HG03565 (cell line): ENCODE measurements at regions not wholly inside any gene's neighbourhood (a gene's known extent, or its start where the extent isn't known, plus 50 kb on each side); places are given as distances from the start of the nearest gene placed in this dataset.

Source experiments
- ATAC-seq: cut with Tn5 transposase; IDR thresholded peaks from one replicate; pipeline ENCODE4 v1.9.1; 2021; ENCODE audit warnings: mild to moderate bottlenecking, moderate library complexity; ENCODE audit not compliant: unreplicated experiment

DNA sequence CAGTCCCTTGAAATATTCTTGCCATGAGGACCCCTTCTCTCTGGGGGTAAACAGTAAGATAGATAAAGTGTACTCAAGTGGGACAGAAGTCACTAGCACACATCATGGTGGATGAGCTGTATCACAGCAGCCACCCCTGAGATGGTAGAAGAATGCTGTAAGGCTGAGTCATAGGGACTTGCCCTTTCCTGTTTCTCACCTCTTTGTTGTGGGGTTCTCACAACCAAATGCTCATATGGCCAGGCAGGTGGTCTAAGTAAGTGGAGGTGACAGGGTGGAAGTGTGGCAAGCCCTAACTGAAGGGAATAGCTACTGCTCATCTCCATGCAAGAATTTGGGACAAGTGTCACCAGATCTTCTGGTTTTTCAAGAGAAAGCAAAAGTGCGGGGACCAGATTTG lies 202.7 kb upstream of the SLC14A2 start:
- ATAC-seq: no peak

DNA sequence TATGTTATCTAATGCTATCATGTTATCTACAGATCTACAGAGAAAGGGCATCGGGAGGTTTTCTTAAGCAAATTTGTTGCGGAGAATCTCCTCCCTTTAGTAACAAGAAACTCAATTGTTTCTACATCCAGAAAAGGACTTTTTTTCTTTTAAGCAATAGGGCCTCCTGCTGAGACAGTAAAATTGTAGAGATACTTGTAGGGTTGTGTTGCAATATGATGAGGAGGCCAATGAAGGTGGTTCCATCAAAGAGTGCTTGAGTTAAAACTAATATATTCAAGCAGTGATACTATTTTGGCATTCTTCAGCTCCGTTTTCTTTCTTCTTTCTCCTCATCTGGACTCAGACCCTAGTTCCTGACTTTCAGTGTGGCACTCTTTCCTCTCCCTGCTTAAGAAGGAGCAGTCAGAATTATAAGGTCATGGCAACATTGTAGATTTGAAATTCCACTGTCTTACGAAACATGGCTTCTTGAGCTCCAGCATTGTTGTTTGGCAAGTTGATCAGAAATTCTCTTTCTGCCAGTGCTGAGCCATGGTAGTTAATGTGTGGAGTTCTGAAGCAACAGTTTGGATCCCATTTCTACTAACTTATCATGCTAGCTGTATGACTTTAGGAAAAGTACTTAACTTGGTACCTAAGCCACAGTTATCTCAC lies 202.0 kb upstream of the SLC14A2 start:
- no peak for ATAC-seq

DNA sequence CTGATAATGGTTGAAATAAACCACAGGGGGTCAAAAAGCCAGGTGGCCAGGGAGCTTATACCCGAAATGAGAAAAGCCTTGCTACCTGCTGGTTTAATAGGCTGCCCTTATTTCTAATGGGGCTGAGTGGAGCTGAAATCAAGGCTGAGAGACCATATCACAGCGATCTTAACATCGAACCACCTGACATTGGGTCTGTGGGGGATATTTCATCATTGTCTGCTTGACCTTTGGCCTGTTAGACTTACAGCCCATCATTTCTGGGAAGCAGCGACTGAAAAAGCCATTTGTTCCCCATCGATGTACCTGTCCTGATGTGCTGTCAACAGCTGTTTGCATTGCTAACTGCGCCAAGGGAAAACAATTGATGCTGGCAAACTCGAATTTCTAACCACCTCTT lies 199.7 kb upstream of the SLC14A2 start:
- ATAC-seq: no peak

DNA sequence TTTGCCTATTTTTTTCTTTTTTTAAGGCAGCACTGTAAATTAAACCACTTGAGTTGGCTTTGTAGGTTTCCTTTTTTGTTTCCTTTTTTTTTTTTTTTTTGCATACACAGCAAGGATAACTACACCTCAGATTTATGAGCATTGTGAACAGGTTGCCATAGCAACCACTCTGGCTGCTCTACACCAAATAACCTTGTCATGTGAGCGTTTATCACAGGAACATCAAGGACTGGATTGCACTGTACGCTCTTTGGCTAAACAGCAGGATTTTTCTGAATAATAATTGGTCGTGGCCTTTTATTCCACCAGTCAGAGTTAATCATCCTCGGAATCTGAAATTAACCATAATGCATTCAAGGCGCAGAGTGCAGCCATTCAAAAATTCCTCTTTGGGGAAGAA lies 199.1 kb upstream of the SLC14A2 start:
- ATAC-seq: no peak

DNA sequence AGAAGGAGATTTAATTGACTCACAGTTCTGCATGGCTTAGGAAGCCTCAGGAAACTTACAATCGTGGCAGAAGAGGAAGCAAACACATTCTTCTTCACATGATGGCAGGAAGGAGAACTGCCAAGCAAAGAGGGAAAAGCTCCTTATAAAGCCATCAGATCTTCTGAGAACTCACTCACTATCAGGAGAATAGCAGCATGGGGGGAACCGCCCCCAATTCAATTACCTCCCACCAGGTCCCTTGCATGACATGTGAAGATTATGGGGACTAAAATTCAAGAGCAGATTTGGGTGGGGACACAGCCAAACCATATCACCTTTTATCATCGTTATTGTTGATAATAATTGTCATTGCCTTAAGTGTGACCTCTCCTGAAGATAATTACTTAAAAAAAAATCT lies 197.9 kb upstream of the SLC14A2 start:
- ATAC-seq: no peak

DNA sequence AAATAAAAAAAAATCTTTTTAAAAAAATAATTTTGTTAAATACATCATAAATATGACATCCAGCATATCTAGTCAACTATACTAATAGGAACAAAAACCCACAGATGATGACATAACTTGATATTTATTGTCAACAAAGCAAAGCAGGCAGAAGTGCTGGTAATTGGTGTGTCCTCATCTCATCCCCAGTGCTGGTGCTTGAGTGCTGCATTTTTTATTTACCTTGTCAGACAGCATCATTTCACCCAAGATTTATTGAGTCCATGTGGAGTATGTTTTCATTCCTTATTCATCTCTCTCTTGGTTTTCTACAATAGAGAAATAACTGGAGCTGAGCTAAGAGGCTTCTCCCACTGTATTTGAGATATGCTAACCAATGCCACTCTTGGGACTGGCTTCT lies 191.6 kb upstream of the SLC14A2 start:
- ATAC-seq: no peak

DNA sequence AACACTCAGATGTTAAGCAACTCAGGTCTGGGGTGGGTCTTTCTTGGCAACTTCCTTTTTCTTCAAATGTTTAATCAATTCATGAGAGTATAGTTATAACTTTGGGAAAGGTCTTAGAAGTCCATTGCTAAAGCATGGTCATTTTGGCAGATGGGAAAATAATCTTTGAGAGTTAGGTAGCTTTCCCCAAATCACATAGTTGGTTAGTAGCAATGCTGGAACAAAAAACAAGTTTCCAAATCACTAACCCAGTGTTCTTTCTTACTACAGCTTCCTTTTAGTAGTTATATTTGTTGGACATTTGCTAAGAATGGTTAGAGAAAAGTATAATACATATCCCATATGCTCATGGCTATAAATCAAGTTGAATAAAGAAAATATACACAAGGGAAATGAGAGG lies 185.2 kb upstream of the SLC14A2 start:
- ATAC-seq: no peak

DNA sequence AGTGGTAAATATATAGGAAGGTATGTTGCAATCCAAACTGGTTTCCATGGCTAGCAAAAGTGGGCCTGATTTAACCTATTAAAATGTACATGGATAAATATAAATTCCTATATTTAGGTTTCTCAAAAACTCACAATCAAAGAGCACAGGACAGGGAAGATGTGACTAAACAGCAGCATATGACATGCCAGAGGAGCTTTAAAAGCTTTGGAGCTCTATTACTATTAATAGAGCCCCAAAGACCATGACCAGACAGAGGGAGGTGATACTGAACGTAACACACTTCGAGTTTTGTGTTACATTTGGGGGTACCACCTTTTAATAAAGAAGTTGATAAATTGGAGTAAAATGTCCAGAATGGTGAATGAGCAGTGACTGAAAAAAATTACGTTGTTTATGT lies 179.5 kb upstream of the SLC14A2 start:
- no peak for ATAC-seq

DNA sequence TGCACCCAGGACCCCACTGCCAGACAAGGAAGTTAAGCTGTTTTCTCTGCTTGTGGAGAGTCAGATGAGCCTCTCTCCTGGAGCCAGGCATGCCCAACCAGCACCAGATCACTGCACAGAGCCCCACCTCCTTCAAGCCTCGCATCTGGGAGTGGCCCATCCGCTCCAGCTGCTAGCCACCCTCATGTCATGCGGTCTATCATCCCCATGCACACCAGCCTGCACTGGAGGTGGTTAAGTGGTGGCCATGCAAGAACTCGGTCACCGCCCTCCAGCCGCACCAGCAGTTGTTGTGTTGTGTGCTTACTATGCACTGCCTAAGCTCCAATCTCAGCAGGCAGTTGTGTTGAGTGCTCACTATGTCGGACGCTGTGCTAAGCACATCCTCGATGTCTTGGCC lies 177.9 kb upstream of the SLC14A2 start:
- ATAC-seq: no peak

DNA sequence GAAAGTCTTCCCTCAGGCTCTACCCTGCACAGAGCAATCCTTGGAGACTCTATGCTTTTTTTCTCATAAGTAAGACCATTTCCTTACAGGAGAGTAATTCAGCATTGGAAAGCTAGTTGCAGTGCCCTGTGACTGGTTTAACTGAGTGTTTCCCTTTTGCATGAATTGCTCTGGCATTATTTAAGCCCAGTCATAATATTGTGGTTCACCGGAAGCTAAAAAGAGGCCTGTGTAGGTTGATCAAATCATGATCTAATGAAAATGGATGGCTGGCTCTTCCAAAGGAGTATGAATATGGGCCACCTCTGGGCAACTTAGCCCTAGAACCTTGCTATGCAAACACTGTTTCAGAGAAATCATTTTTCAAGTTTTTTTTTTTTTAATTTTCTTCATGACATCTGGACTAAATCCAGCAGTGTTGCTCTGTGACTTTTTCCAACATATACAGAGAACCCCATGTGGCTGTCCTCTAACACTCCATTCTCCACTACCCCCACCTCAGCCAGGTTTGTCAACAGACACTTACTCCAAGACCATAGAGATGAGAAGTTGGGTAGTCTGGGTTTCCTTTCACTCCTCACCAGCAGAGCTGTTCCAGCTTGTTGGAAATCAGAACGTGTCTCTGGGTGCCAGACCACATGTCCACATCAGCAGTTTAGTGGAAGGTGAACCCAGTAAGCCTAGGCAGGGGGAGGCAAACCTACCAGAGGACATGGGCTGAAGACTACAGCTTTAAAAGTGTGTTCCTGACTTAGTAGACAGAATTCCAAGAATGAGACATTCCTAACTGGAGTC lies 175.2 kb upstream of the SLC14A2 start:
- no peak for ATAC-seq

DNA sequence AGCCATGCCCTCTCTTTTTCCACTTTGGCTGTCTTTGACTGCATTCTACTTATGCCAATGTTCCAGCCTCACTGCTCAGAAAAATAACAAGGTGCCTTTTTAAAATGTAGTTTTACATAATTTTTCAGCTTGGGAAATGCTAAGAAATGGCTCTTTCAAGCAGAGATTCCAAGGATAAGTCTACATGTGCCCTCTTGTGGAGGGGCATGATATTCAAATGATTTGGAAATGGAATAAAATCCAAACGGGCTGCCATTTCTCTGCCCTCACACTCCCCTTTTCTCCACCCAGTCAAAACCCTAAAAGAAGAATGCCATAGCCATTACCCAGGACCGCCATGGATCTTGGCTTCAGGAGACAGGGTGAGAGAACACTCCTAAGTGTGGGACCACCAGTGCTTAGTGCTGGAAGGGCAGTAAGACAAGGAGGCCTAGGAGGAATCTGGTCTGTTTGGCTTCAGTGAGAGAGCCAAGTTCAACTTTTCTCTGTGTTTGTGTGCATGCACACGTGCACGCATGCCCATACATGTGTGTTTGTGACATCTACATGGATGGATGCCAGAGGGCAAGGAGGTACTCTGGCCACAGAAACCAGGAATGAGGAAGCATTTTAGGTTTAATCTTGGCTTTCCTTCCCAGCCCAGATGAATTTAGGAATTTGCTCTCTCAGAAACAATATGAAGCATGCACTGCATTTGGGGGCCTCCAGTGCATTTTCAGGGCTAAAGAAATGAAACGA lies 174.0 kb upstream of the SLC14A2 start:
- ATAC-seq: no peak

DNA sequence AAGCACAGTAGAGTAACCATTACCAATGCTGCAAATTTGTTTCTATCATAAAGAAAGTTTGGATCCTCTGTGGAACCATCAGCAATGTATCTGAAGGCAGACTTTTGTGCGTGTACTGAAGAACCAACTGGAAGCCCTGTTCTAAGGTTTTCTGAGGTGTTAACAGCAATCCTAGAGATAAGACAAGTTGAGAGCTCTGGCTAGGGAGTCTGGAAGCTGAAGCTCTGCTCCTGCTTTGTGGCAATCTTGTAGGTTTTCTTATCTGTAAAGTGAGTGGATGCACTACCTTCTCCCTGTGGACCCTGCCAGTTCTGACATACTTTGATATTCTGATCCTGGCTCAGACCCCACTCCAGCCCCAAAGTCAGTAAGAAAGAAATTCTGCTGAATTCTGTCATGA lies 171.2 kb upstream of the SLC14A2 start:
- ATAC-seq: no peak

DNA sequence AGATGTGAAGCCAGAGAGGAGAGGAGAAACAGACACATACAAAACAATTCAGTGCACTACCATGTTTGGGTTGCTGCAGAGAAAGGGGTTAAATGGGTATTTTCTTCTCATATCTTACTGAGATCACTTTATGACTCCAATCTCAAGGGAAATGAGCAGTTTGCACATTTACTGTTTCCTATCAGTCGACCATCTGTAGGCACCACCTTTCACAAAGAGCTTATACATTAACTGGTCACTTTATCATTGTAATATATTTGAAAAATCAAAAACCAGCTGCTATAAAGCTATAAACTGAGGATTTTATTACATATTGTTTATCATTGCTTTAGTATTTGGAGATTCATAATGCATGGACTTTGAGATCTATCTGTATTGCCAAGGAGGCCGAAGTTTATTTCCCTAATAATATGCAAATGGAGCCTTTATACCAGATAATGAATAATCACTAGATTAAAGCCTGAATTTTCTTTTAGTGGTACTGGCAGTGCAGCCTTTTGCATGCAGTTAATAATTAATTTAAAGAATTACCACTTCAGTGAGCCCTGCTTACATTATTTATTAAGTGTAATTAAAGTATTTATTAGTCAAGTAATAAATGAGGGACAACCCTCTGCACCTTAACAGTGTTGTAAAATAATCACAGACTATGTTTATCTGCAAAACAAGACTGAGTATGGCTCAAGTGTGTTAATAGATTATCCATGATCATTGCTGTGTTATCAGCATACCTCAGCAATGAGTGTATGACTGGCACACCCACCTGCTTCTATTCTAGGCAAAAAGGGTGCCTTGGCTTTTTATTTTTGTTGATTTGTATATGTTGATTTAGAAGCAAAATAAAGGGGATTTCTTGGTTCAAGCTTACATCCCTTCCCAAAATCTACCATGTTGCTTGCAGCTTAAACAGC lies 167.7 kb upstream of the SLC14A2 start:
- no peak for ATAC-seq

DNA sequence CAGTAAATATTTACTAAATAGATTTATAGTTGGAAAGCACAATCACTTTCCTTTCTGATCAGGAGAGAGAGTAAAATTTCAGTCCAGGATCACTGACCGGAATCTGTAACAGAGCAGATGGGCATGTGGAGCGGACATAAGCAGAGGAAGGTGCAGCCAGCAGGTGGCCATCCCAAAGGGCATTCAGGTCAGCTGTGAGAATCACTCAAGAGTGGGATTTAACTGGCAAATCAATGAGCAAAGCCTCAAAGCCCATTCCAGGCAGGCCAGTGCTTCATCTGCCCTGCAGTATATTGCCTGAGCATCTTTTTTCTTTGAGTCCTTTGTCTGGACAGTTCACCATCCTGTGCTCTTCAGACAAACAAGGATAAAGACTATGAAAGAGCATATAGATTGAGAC lies 166.4 kb upstream of the SLC14A2 start:
- no peak for ATAC-seq

DNA sequence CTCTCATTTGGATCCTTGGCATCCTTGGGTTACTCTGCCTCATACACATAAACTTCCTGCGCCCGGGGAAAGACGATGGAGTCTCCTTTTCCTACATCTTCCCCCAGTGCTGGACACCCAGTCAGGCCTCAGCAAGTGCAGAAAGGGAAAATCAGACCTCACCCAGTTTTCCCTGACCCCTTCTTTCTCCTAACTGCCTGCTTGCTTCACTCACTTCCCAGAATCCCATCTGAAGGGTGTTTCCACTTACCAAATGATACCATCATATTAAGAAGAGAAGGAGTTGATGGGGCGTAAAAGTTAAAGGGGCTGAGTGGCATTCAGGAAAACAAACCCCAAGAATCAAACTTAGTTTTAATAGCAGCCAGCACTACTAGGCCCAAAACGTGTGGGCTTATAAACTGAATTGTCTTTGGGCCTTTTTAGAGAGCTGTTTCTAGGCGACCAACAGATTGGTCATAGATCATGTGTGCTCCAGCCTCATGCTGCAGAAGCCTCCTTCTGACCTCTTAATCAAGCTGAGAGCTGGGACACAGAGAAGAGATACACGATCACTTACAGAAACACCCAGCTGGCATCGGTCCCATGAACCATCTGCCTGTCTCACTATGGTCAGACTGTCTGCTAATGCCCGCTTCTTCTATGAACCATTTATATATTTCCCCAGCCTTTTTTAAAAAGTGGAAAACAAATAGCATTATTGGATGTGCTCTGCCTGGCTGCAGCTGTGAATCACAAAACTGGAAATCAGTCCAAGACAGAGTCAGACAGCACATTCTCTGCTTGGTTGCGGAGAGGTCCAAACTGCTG lies 165.7 kb upstream of the SLC14A2 start:
- ATAC-seq: no peak

DNA sequence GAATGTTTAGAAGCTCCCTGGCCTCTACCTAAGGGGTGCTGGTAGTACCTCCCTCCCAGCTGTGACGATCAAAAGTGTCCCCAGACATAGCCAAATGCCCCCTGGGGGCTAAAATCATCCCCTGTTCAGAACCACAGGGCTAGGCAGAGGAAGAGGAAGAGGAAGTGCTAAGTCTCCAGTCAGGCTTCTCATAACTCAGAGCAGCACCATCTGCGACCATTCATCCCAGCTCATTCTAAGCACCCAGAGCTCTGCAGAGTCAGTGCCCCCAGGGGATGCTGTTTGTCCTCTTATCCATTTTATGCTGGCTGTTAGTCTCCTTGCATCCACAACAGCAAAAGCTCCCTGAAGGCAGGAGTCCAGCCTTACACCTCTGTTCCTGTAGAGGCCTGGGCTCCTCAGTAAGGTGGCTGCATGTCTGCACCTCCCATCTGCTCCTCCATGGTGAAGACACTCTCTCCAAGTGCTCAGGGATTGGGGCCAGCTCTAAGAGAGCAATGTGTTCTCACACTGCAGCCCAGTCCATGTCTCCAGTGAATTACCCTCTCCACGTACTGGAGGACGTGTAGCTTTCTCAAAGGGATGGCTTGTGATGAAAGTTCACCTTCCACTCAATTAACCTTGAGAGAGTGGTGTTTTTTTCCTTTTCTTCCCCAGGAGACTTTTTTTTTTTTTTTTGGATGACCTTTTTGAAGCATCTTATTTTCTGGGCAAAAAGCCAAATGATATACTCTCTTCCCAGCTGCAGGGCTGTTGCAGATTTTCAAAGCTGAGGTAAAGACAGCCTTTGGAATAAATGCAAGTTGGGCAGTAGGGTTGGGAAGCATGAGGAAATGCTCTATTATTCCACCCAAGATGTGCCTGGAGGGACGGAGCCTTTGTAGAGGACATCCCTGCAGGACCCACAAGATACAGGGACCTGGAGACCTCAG lies 158.9 kb upstream of the SLC14A2 start:
- ATAC-seq: no peak

DNA sequence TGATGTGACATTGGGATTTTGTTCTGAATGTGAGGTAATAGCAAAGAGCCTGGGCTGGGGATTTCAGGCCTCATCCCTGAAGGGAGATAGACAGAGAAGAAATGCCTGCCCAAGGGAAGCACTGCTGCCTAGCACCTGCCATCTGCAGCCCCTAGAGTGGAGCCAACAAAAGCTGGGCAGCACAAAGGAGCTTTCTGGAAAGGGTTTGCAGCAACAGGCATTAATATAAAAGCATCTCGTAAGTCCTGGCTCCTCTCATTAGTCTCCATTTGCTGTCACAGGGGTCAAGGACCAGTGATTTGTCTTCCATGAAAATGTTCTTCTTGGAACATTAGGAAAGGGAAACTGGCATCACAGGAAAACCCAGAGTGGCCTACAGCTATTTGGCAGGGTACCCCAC lies 157.2 kb upstream of the SLC14A2 start:
- ATAC-seq: no peak

DNA sequence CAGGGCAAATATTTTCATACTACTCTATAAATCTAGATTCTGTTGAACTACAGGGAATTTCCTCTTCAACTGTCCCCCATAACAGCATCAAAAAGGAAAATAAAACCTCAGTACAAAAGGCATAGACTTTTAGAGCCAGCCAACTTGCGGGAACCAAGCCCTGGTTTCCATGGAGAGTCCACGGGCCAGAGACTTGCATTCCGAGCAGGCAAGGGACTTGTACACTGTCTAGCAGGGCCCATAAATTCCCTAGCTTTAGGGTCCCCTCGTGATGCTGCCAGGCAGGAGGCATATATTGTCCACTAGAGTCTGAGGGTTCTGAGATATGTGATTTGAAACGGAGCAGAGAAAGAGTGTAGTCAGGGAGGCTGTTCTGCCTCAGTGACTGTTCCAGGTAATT lies 153.1 kb upstream of the SLC14A2 start:
- ATAC-seq: no peak

DNA sequence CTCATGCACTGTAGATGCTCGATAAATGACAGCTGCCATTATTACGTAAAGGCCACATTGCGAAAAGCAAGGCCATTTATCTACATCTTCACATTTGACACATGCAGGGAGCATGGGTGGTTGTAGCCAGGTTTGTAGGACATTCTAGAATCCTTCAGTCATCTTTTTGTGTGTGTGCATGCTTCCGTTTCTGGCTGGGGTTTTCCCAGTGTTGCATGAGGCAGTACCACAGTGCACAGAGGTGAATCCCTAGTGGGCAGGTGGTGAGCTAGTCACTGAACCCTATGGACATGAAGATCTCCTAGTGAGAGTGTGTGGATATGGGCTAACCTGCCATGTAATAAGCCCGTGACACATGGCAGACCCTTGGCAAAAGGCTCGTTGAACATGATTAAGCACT lies 151.8 kb upstream of the SLC14A2 start:
- ATAC-seq: no peak
